Keratinocyte (primary cell): ENCODE measurements at regions not wholly inside any gene's neighbourhood (a gene's known extent, or its start where the extent isn't known, plus 50 kb on each side); places are given as distances from the start of the nearest gene placed in this dataset.

Experiments used
- DNase-seq: peaks from one replicate; pipeline ENCODE4 v3.0.0-alpha.2; 2011; ENCODE audit warnings: low read depth, missing footprints, low spot score
- FAIRE-seq: peaks from 2 replicates; lab custom pipeline; 2011; peaks lifted over from hg19 to GRCh38; lab: Jason Lieb, UNC
- H2AFZ ChIP-seq: 2 replicates; pipeline ENCODE4 v1.6.0; 2012; ENCODE audit warnings: low read length, control low read depth, inconsistent platforms; ENCODE audit not compliant: control insufficient read depth
- H3K27ac ChIP-seq: 2 replicates; pipeline ENCODE4 v1.5.1; 2011; ENCODE audit warnings: low read length; ENCODE audit not compliant: control insufficient read depth, insufficient read depth
- H3K27me3 ChIP-seq: 3 replicates; pipeline ENCODE4 v1.6.0; 2011; ENCODE audit warnings: low read length; ENCODE audit not compliant: control insufficient read depth, insufficient read depth; ENCODE audit errors: extremely low read depth
- H3K36me3 ChIP-seq, 2 experiments: 2 replicates in 1 of 2; 3 replicates in 1 of 2; pipeline ENCODE4 v1.5.1; 2011; ENCODE audit warnings: low read length in 2 of 2, mild to moderate bottlenecking in 1 of 2; ENCODE audit not compliant: control insufficient read depth in 2 of 2, insufficient read depth in 2 of 2; ENCODE audit errors: extremely low read depth in 1 of 2
- H3K4me1 ChIP-seq: 3 replicates; pipeline ENCODE4 v1.5.1; 2011; ENCODE audit warnings: low read length; ENCODE audit not compliant: control insufficient read depth, insufficient read depth; ENCODE audit errors: extremely low read depth
- H3K4me2 ChIP-seq: 3 replicates; pipeline ENCODE4 v1.6.0; 2011; ENCODE audit warnings: low read depth, low read length; ENCODE audit not compliant: control insufficient read depth, insufficient read depth; ENCODE audit errors: extremely low read depth
- H3K4me3 ChIP-seq, 3 experiments: fragments of 200-600 bp in 1 of 3; sonication (generic) in 1 of 3; 2 replicates in 2 of 3; 3 replicates in 1 of 3; pipeline ENCODE4 v1.5.1; 2011 to 2016; ENCODE audit warnings: low read length in 3 of 3, mild to moderate bottlenecking in 3 of 3, control low read depth in 2 of 3, inconsistent platforms in 1 of 3, low read depth in 1 of 3, mixed read lengths in 1 of 3, mixed run types in 1 of 3, moderate library complexity in 1 of 3; ENCODE audit not compliant: control insufficient read depth in 2 of 3, insufficient read depth in 2 of 3; ENCODE audit errors: extremely low read depth in 1 of 3
- H3K79me2 ChIP-seq: 2 replicates; pipeline ENCODE4 v1.6.0; 2012; ENCODE audit warnings: low read length; ENCODE audit not compliant: control insufficient read depth, insufficient read depth
- H3K9ac ChIP-seq: 3 replicates; pipeline ENCODE4 v1.6.0; 2011; ENCODE audit warnings: low read length; ENCODE audit not compliant: control insufficient read depth, insufficient read depth; ENCODE audit errors: extremely low read depth
- H3K9me1 ChIP-seq: 3 replicates; pipeline ENCODE4 v1.6.0; 2011; ENCODE audit warnings: low read length; ENCODE audit not compliant: control insufficient read depth, insufficient read depth; ENCODE audit errors: extremely low read depth
- H3K9me3 ChIP-seq: 2 replicates; pipeline ENCODE4 v1.5.1; 2012; ENCODE audit warnings: low read depth, low read length; ENCODE audit not compliant: control insufficient read depth
- H4K20me1 ChIP-seq: 3 replicates; pipeline ENCODE4 v1.6.0; 2011; ENCODE audit warnings: low read length; ENCODE audit not compliant: control insufficient read depth, insufficient read depth; ENCODE audit errors: extremely low read depth
- CTCF ChIP-seq, 3 experiments: IDR thresholded peaks in 1 of 3; conservative IDR thresholded peaks in 1 of 3; optimal IDR thresholded peaks in 1 of 3; 2 replicates in 2 of 3; 3 replicates in 1 of 3; pipeline versions ENCODE3 to v1.5.1; 2011; ENCODE audit warnings: low read length in 3 of 3, mild to moderate bottlenecking in 3 of 3, moderate library complexity in 2 of 3, control low read depth in 1 of 3, inconsistent platforms in 1 of 3; ENCODE audit not compliant: insufficient read depth in 2 of 3; ENCODE audit errors: extremely low read depth in 1 of 3
- EZH2 ChIP-seq: IDR thresholded peaks from one replicate; pipeline ENCODE4 v1.6.1; 2012; ENCODE audit warnings: inconsistent platforms, mild to moderate bottlenecking, low read length, moderate library complexity
- dilution Hi-C: fragments of 300-500 bp; cut with MboI; formaldehyde crosslinking; loops from one replicate; pipeline ENCODE4 v1.7.0; 2020; ENCODE audit warnings: low sequenced_read_pairs; ENCODE audit not compliant: extremely low pct_ligation_motif_present

DNA sequence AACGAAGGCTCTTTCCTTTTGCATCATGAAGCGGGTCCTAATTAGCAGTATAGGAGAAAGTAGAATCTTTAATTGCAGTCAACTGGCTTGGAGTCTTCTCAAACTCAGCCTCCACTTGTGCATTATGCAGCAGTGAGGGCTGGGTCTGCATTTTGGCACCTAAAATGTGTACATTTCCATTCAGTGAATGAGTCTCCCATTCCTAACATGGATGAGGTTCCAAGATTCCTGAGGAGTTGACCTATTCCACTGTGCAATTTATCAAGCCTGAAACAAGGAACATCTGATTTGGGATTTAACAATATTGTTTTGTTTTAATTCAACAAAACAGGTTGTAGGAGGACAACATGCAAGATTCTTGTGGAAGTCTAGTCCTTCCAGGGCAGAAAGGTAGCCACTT, 171.8 kb upstream of the S1PR3 start:
- Histone ChIP-seq H3K36me3 (no peaks in the 10 kb centered on the region), H3K27me3 (peaks cover 4% of the 10 kb centered on the region), H3K4me2 (no peak overlapping the region), H4K20me1 (no peaks in the 10 kb centered on the region), H3K4me1 (no peaks in the 10 kb centered on the region), H2AFZ (no peak overlapping the region), H3K9me1 (no peaks in the 10 kb centered on the region), H3K27ac (no peak overlapping the region), H3K9ac (no peak overlapping the region), H3K4me3 (no peak overlapping the region), H3K9me3 (no peaks in the 10 kb centered on the region), H3K79me2 (no peaks in the 10 kb centered on the region)
- TF ChIP-seq CTCF (optimal IDR thresholded peaks at IDR 0.05 in 1 of 3, IDR thresholded peaks at IDR 0.05 in 1 of 3, conservative IDR thresholded peaks at IDR 0.05 in 1 of 3; ENCODE audit: extremely low read depth in 1 of 3, insufficient read depth in 2 of 3, low read length in 3 of 3) (no peak), EZH2 (no peak)
- dilution Hi-C loops, result no loop called here
- DNase-seq (no peak), FAIRE-seq (no peak)

DNA sequence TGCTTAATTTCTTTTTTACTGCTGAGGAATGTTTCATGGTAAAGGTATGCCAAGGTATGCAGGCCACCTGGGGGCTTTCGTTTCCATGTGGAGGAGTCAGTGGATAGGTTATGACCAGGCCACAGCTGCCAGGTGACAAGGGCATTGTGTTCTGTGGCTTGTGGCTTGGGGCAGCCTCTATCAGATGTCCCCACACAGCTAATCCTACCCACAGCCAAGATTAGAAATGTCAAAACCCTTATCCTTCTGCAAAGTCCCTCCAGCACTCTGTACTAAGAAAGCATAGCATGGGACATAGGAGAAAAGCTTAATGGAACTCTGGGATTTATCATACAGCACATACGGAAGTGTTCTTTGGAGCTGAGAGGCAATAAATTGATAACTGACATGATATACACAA, 171.2 kb upstream of the S1PR3 start:
- TF ChIP-seq EZH2 (no peak), CTCF (optimal IDR thresholded peaks at IDR 0.05 in 1 of 3, IDR thresholded peaks at IDR 0.05 in 1 of 3, conservative IDR thresholded peaks at IDR 0.05 in 1 of 3; ENCODE audit: extremely low read depth in 1 of 3, insufficient read depth in 2 of 3, low read length in 3 of 3) (no peak)
- FAIRE-seq (peak; percentile 20), DNase-seq (no peak)
- Histone ChIP-seq H3K36me3 (no peaks in the 10 kb centered on the region), H3K4me1 (no peaks in the 10 kb centered on the region), H3K27me3 (peaks cover 4% of the 10 kb centered on the region), H3K4me2 (no peak overlapping the region), H3K9me1 (no peaks in the 10 kb centered on the region), H4K20me1 (no peaks in the 10 kb centered on the region), H3K27ac (no peak overlapping the region), H3K9me3 (no peaks in the 10 kb centered on the region), H2AFZ (no peak overlapping the region), H3K9ac (no peak overlapping the region), H3K79me2 (no peaks in the 10 kb centered on the region), H3K4me3 (no peak overlapping the region)
- dilution Hi-C loops, result no loop called here
